MM.1S (cell line): ENCODE measurements at regions not wholly inside any gene's neighbourhood (a gene's known extent, or its start where the extent isn't known, plus 50 kb on each side); places are given as distances from the start of the nearest gene placed in this dataset.

Experiments
- DNase-seq: peaks from one replicate; pipeline ENCODE4 v3.0.0-alpha.2; 2015
- H2AFZ ChIP-seq: fragments of 300-600 bp; sonication (generic); 2 replicates; pipeline ENCODE4 v1.6.0; 2016; ENCODE audit warnings: antibody characterized with exemption, low read length
- H3F3A ChIP-seq: fragments of 300-600 bp; sonication (generic); 2 replicates; pipeline ENCODE4 v1.6.1; 2016; ENCODE audit warnings: mild to moderate bottlenecking, antibody characterized with exemption, low read length, moderate library complexity, mixed read lengths; ENCODE audit not compliant: insufficient read depth
- H3K27ac ChIP-seq: fragments of 300-600 bp; sonication (generic); 2 replicates; pipeline ENCODE4 v1.5.1; 2016; ENCODE audit warnings: mild to moderate bottlenecking, low read length
- H3K27me3 ChIP-seq: fragments of 300-600 bp; sonication (generic); replicated peaks from 2 replicates; pipeline ENCODE4 v1.6.0; 2016; ENCODE audit warnings: low read length; ENCODE audit not compliant: insufficient read depth
- H3K36me3 ChIP-seq: fragments of 300-600 bp; sonication (generic); replicated peaks from 2 replicates; pipeline ENCODE4 v1.6.1; 2016; ENCODE audit warnings: mild to moderate bottlenecking, low read length, mixed read lengths; ENCODE audit not compliant: insufficient read depth
- H3K4me1 ChIP-seq: fragments of 300-600 bp; sonication (generic); 2 replicates; pipeline ENCODE4 v1.6.1; 2016; ENCODE audit warnings: low read length, mixed read lengths
- H3K4me2 ChIP-seq: fragments of 300-600 bp; sonication (generic); 2 replicates; pipeline ENCODE4 v1.6.0; 2016; ENCODE audit warnings: low read depth, low read length
- H3K4me3 ChIP-seq: fragments of 300-600 bp; sonication (generic); 2 replicates; pipeline ENCODE4 v1.5.1; 2016; ENCODE audit warnings: low read length, mixed read lengths
- H3K79me2 ChIP-seq: fragments of 300-600 bp; sonication (generic); 2 replicates; pipeline ENCODE4 v1.6.1; 2016; ENCODE audit warnings: mixed run types, low read length, mixed read lengths
- H3K9ac ChIP-seq: fragments of 300-600 bp; sonication (generic); 2 replicates; pipeline ENCODE4 v1.6.1; 2016; ENCODE audit warnings: low read length, mixed read lengths
- H3K9me2 ChIP-seq: fragments of 300-600 bp; sonication (generic); replicated peaks from 2 replicates; pipeline ENCODE4 v1.6.1; 2016; ENCODE audit warnings: mild to moderate bottlenecking, low read length, mixed read lengths; ENCODE audit not compliant: insufficient read depth
- H3K9me3 ChIP-seq: fragments of 300-600 bp; sonication (generic); replicated peaks from 2 replicates; pipeline ENCODE4 v1.6.1; 2016; ENCODE audit warnings: mild to moderate bottlenecking, low read length, mixed read lengths; ENCODE audit not compliant: insufficient read depth
- H4K20me1 ChIP-seq: fragments of 300-600 bp; sonication (generic); 2 replicates; pipeline ENCODE4 v1.6.1; 2016; ENCODE audit warnings: mild to moderate bottlenecking, low read length, moderate library complexity, mixed read lengths; ENCODE audit not compliant: insufficient read depth
- CTCF ChIP-seq: fragments of 300-600 bp; sonication (generic); IDR thresholded peaks from 2 replicates; pipeline ENCODE4 v1.5.1; 2016; ENCODE audit warnings: antibody characterized with exemption, low read length, mixed read lengths
- EZH2 ChIP-seq: fragments of 300-600 bp; sonication (generic); optimal IDR thresholded peaks from 2 replicates; pipeline ENCODE3; 2017; ENCODE audit warnings: low read depth, mild to moderate bottlenecking, antibody characterized with exemption, low read length, mixed read lengths
- EZH2phosphoT487 ChIP-seq: fragments of 300-600 bp; sonication (generic); IDR thresholded peaks from 2 replicates; pipeline ENCODE4 v1.6.1; 2018; ENCODE audit warnings: antibody characterized with exemption, low read length

GRCh38 chr12:127158385-127159061 lies 1108.4 kb upstream of the TMEM132C start:
- Histone ChIP-seq H3F3A (no peaks in the 10 kb centered on the region), H4K20me1 (no peaks in the 10 kb centered on the region), H3K9ac (no peak overlapping the region), H3K27ac (no peak overlapping the region), H3K4me3 (no peak overlapping the region), H3K27me3 (no peaks in the 10 kb centered on the region), H2AFZ (no peak overlapping the region), H3K36me3 (no peaks in the 10 kb centered on the region), H3K9me2 (no peaks in the 10 kb centered on the region), H3K4me1 (peaks cover 10% of the 10 kb centered on the region), H3K4me2 (no peak overlapping the region), H3K79me2 (no peaks in the 10 kb centered on the region), H3K9me3 (no peaks in the 10 kb centered on the region)
- TF ChIP-seq CTCF (no peak), EZH2 (no peak), EZH2phosphoT487 (no peak)
- no peak for DNase-seq

DNA sequence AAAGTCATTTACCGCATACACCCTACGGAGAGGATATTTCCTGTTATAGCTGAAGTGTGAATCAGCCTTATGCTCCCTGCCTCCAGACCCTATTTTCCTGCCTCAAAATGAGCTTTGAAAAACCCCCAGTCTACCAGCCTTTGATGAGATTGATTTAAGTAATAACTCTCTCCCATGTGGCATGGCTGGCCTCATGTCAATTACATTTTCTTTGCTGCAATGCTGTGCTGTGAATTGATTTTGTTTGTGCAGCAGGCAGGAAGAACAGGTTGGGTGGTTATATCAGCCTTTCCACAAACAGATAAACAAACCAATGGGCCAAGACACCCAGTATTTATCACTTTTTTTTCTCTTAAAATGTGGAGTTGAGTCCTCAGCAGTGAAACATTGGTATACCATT lies 1105.5 kb upstream of the TMEM132C start:
- no peaks in the 10 kb centered on the region for H3K27me3 ChIP-seq
- no peak overlapping the region for H3K27ac ChIP-seq
- no peak for DNase-seq
- H3K79me2 ChIP-seq, result no peaks in the 10 kb centered on the region
- no peaks in the 10 kb centered on the region for H3K36me3 ChIP-seq
- H4K20me1 ChIP-seq, result no peaks in the 10 kb centered on the region
- no peak overlapping the region for H3K4me3 ChIP-seq
- no peaks in the 10 kb centered on the region for H3K9me2 ChIP-seq
- H3K4me1 ChIP-seq, result peaks cover 18% of the 10 kb centered on the region
- no peaks in the 10 kb centered on the region for H3F3A ChIP-seq
- H3K9ac ChIP-seq, result no peak overlapping the region
- no peak overlapping the region for H3K4me2 ChIP-seq
- no peak for TF ChIP-seq EZH2phosphoT487
- TF ChIP-seq EZH2, result no peak
- TF ChIP-seq CTCF, result no peak
- H3K9me3 ChIP-seq, result no peaks in the 10 kb centered on the region
- H2AFZ ChIP-seq, result no peak overlapping the region

- Histone ChIP-seq H3K9me2 (no peaks in the 10 kb centered on the region), H3K9me3 (no peaks in the 10 kb centered on the region), H3K36me3 (no peaks in the 10 kb centered on the region), H4K20me1 (no peaks in the 10 kb centered on the region), H3F3A (no peaks in the 10 kb centered on the region), H3K4me3 (no peak overlapping the region), H3K79me2 (no peaks in the 10 kb centered on the region), H3K9ac (no peak overlapping the region), H2AFZ (no peak overlapping the region), H3K27me3 (no peaks in the 10 kb centered on the region), H3K4me1 (peaks cover 18% of the 10 kb centered on the region), H3K27ac (no peak overlapping the region), H3K4me2 (no peak overlapping the region)
- no peak for DNase-seq
- TF ChIP-seq CTCF (no peak), EZH2phosphoT487 (no peak), EZH2 (no peak)
Observed at GRCh38 chr12:127162307-127162706, 1104.7 kb upstream of the TMEM132C start.
